ENCODE measurements at regions not wholly inside any gene's neighbourhood (a gene's known extent, or its start where the extent isn't known, plus 50 kb on each side); places are given as distances from the start of the nearest gene placed in this dataset.

DNA sequence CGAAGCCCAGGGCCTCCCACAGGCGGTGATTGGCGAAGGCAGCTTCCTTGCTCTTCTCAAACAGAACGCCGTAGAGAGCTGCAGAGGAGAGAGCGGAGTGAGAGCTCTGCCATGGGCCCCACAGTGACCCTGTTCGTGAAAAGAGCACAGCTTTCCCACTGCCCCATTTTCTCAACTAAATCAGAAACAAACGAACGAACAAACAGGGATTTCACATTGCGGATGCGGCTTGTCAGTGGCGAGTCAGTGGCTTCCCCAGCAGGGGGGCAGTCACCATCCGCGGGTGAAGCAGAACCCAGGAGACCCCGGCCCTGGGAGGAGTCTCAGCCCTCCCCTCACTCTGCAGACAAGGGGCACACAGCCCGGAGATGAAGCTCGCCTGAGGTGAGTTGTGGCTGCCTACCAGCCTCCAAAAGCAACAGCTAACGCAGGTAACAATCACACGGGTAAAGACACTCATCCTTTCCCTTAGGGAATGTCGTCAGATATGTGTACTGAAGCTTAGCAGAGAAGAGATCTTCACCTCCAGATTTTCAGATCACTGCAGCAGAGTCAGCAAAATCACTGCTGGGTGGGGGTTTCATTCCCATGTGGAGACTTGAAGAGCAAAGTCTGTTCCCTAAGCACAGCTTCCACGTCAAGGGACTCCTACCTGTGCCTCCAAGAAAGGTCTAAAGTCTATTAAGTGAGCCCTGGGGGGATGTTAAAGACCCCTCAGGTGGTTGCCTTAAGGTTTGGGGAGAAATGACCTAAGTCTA lies 51.2 kb upstream of the GPR31 start:
- TF ChIP-seq POLR2A (IDR thresholded peaks at IDR 0.05): no peak
- TF ChIP-seq CTCF (IDR thresholded peaks at IDR 0.05): no peak

All from testis (tissue), 2 donors.